HG02610 (cell line): ENCODE measurements at regions not wholly inside any gene's neighbourhood (a gene's known extent, or its start where the extent isn't known, plus 50 kb on each side); places are given as distances from the start of the nearest gene placed in this dataset.

ENCODE experiments used
- ATAC-seq: cut with Tn5 transposase; IDR thresholded peaks from one replicate; pipeline ENCODE4 v1.9.1; 2021; ENCODE audit warnings: mild to moderate bottlenecking, moderate library complexity; ENCODE audit not compliant: unreplicated experiment

- ATAC-seq, result no peak
These were observed 920.9 kb downstream of the EFNA5 start for GRCh38 chr5:106749826-106750225.

DNA sequence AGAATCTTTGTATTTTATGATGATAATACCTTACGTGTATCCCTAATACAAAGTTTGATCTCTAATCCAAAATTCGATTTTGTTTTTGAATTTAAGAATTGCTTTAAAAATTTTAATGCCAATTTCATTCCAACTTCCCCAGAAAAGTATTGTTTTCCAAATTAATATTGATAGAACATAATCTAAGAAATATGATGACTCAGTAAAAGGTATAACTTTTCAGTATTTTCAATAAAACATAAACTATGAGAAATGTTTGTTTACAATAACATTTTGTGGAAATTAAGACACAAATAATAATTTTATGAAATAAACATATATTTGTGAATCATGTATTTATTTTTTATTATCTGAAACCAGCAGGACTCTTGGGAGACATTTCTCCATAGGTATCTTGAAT lies 931.6 kb downstream of the EFNA5 start:
- no peak for ATAC-seq

DNA sequence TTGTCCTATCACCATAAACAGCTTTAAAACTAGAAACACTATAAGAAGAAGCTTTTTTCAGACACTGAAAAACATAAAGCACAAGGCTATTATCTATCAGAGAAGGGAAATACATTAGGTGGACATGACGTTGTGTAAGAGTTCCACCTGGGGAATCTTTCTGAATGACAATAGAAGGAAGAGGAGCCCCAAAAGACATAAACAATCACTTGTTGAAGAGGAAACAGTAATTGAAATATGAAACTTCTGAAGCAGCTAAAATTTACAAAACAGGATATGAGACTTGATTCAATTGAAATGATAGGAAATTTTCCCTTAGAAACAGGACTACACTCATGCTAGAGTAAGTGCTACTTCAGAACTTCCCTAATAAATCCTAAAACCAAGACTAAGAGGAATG lies 933.6 kb downstream of the EFNA5 start:
- ATAC-seq, result no peak

- no peak for ATAC-seq
These were observed 938.1 kb downstream of the EFNA5 start for GRCh38 chr5:106732624-106733023.

GRCh38 chr5:106730912-106731311 lies 939.8 kb downstream of the EFNA5 start:
- peak; percentile 78 for ATAC-seq

DNA sequence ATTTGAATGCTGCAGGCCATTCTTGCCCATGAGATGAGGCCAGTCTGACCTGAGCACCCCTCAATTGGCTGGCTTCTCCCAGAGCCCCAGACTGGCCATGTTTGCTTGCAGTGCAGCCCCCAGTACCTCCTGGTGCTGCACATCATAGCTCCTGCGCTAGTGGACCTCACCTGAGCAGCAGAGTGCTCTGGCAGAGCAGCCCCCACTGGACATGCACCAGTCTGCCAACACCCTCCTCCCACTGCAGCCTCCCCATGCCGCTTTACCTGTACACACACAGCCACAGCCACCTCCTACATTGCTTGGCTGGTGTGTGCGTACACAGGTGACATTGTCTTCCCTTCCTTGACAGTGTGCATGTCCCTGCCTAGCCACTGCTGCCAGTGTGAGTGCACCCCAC lies 940.2 kb downstream of the EFNA5 start:
- peak; percentile 14 for ATAC-seq

DNA sequence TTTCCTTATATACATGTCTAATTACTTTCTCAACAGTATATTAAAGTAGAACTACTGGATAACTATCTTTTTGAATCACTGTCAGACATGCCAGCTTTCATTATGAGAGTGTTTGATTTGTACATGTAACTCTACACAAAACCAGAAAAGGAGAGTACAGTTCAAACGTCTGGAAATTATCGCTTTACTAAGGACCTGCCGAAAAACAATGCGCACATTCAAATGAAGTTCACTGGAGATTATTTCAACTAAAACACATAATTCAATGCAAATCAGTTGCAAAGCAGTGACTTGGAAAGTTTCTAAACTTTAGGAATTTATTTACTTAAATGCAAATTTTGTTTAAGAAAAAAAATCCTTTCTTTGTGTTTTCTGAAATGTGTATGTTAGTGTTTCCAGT lies 942.5 kb downstream of the EFNA5 start:
- no peak for ATAC-seq

DNA sequence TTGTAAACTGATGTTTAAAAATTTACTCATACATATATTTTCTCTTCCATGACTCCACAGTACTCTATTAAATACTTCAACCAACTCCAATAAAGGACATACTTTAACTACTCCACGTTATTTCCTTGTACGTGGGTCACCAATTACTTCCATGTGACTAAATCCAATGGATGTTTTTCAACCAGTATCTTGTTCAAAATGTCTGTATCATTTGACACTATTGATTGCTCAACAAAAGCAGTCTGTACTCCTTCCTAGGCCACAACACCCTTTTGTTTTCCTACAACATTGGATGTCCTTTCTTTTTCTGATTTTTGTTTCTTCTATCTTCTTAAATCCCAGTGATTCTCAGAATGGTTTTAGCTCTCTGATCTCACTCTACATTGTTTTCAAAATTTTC lies 943.7 kb downstream of the EFNA5 start:
- no peak for ATAC-seq

- ATAC-seq, result no peak
These were observed 950.4 kb downstream of the EFNA5 start for GRCh38 chr5:106720367-106720766.

- ATAC-seq, result no peak
These were observed 970.9 kb downstream of the EFNA5 start for GRCh38 chr5:106699796-106700195.

- no peak for ATAC-seq
These were observed 971.5 kb downstream of the EFNA5 start for GRCh38 chr5:106699198-106699597.

DNA sequence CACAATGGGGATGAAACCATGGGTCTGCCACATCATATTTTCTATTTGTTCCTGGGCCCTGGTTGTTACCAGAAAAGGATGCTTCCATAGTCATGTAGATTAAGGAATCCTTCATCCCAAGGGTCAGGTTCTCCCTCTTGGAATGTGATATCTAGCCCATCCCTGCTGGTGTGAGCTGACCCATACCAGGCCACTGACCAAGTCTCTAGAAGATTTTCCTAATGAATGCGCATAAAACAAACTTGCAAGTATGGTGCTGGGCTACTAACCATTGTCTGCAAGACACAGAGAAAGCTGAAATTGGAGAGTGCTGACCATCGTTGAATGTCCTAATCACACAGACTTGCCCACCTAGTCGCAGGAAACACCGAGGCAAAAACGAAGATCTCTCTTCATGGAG lies 972.6 kb downstream of the EFNA5 start:
- no peak for ATAC-seq

- no peak for ATAC-seq
These were observed 979.0 kb downstream of the EFNA5 start for GRCh38 chr5:106691701-106692100.

GRCh38 chr5:106690585-106690984 lies 980.2 kb downstream of the EFNA5 start:
- no peak for ATAC-seq

GRCh38 chr5:106680330-106680729 lies 990.4 kb downstream of the EFNA5 start:
- peak; percentile 97 for ATAC-seq

GRCh38 chr5:106677057-106677456 lies 993.7 kb downstream of the EFNA5 start:
- ATAC-seq, result no peak

GRCh38 chr5:106675687-106676086 lies 995.0 kb downstream of the EFNA5 start:
- no peak for ATAC-seq

- no peak for ATAC-seq
These were observed 996.8 kb downstream of the EFNA5 start for GRCh38 chr5:106673941-106674340.

GRCh38 chr5:106661866-106662265 lies 1008.9 kb downstream of the EFNA5 start:
- ATAC-seq, result no peak

GRCh38 chr5:106660681-106661080 lies 1010.1 kb downstream of the EFNA5 start:
- ATAC-seq, result no peak

DNA sequence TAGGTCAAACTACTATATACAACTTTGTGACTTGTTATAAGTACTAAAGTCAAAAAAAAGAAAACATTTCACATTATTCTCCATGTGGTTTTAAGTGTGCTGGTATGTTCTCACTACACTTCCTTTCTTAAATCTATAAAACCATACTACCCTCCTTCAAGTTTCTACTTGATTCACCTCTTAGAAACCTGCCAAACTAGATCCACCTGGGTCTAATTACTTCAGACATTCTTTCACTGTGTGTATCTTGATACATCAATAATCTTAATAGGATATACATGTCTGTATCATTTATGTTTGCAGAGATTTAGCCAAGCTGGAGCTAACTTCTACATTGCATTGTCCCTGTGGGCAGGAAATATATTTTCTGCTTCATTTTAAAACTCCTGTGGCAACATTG lies 1012.6 kb downstream of the EFNA5 start:
- no peak for ATAC-seq

- no peak for ATAC-seq
These were observed 1013.9 kb downstream of the EFNA5 start for GRCh38 chr5:106656821-106657220.

GRCh38 chr5:106649031-106649430 lies 1021.7 kb downstream of the EFNA5 start:
- ATAC-seq, result no peak

- ATAC-seq, result no peak
These were observed 1022.3 kb downstream of the EFNA5 start for GRCh38 chr5:106648401-106648800.
